GM18508 (cell line): ENCODE measurements at regions not wholly inside any gene's neighbourhood (a gene's known extent, or its start where the extent isn't known, plus 50 kb on each side); places are given as distances from the start of the nearest gene placed in this dataset.

Experiments used
- ATAC-seq: cut with Tn5 transposase; IDR thresholded peaks from one replicate; pipeline ENCODE4 v1.9.1; 2021; ENCODE audit warnings: moderate number of reproducible peaks; ENCODE audit not compliant: insufficient read depth, unreplicated experiment

GRCh38 chr13:74892096-74892495, 589.9 kb downstream of the TBC1D4 start:
- no peak for ATAC-seq

GRCh38 chr13:74891610-74892009, 590.4 kb downstream of the TBC1D4 start:
- no peak for ATAC-seq

GRCh38 chr13:74889321-74889720, 592.6 kb downstream of the TBC1D4 start:
- ATAC-seq = no peak

- ATAC-seq = no peak
Observed at GRCh38 chr13:74886502-74886901, 595.5 kb downstream of the TBC1D4 start.

- no peak for ATAC-seq
Observed at GRCh38 chr13:74883834-74884233, 598.1 kb downstream of the TBC1D4 start.

- ATAC-seq = no peak
Observed at GRCh38 chr13:74871369-74872070, 610.4 kb downstream of the TBC1D4 start.

- ATAC-seq = no peak
Observed at GRCh38 chr13:74870865-74871264, 611.1 kb downstream of the TBC1D4 start.

GRCh38 chr13:74869846-74870245, 612.1 kb downstream of the TBC1D4 start:
- ATAC-seq = no peak

- no peak for ATAC-seq
Observed at GRCh38 chr13:74868049-74868448, 613.9 kb downstream of the TBC1D4 start.

GRCh38 chr13:74867460-74867859, 614.5 kb downstream of the TBC1D4 start:
- no peak for ATAC-seq

- ATAC-seq = no peak
Observed at GRCh38 chr13:74866101-74866500, 615.9 kb downstream of the TBC1D4 start.

- no peak for ATAC-seq
Observed at GRCh38 chr13:74865656-74866055, 616.3 kb downstream of the TBC1D4 start.

GRCh38 chr13:74860789-74861188, 621.2 kb downstream of the TBC1D4 start:
- no peak for ATAC-seq

- no peak for ATAC-seq
Observed at GRCh38 chr13:74850893-74851292, 631.1 kb downstream of the TBC1D4 start.

- no peak for ATAC-seq
Observed at GRCh38 chr13:74847966-74848365, 634.0 kb downstream of the TBC1D4 start.

- no peak for ATAC-seq
Observed at GRCh38 chr13:74845806-74846205, 636.2 kb downstream of the TBC1D4 start.

GRCh38 chr13:74841651-74842050, 640.3 kb downstream of the TBC1D4 start:
- no peak for ATAC-seq

GRCh38 chr13:74841123-74841522, 640.8 kb downstream of the TBC1D4 start:
- ATAC-seq = no peak

- no peak for ATAC-seq
Observed at GRCh38 chr13:74839656-74840055, 642.3 kb downstream of the TBC1D4 start.

- no peak for ATAC-seq
Observed at GRCh38 chr13:74838096-74838495, 643.9 kb downstream of the TBC1D4 start.

GRCh38 chr13:74836628-74837027, 645.3 kb downstream of the TBC1D4 start:
- ATAC-seq = no peak

- no peak for ATAC-seq
Observed at GRCh38 chr13:74835579-74835978, 646.4 kb downstream of the TBC1D4 start.

GRCh38 chr13:74825938-74826246, 656.1 kb downstream of the TBC1D4 start:
- ATAC-seq = no peak
